Hepatocyte (in vitro differentiated cells): ENCODE measurements at regions not wholly inside any gene's neighbourhood (a gene's known extent, or its start where the extent isn't known, plus 50 kb on each side); places are given as distances from the start of the nearest gene placed in this dataset.
"Not testable (repeated sequence)": the region's sequence is repeated elsewhere in the genome, so short reads cannot be mapped to it uniquely, and the experiment has no call there.

Source experiments
- DNase-seq: peaks from one replicate; pipeline ENCODE4 v3.0.0-alpha.2; 2016; ENCODE audit warnings: low spot score
- H2AFZ ChIP-seq: fragments of 200-600 bp; sonication (generic); 2 replicates; pipeline ENCODE4 v1.6.0; 2016; ENCODE audit warnings: antibody characterized with exemption, mild to moderate bottlenecking
- H3K27ac ChIP-seq: fragments of 200-600 bp; sonication (generic); 2 replicates; pipeline ENCODE4 v1.5.1; 2016; ENCODE audit warnings: mild to moderate bottlenecking
- H3K27me3 ChIP-seq: fragments of 200-600 bp; sonication (generic); 2 replicates; pipeline ENCODE4 v1.6.1; 2016
- H3K36me3 ChIP-seq: fragments of 200-600 bp; sonication (generic); replicated peaks from 2 replicates; pipeline ENCODE4 v1.5.1; 2016; ENCODE audit warnings: low read depth; ENCODE audit not compliant: insufficient read depth
- H3K4me1 ChIP-seq: fragments of 200-600 bp; sonication (generic); 2 replicates; pipeline ENCODE4 v1.5.1; 2016; ENCODE audit warnings: mild to moderate bottlenecking, moderate library complexity; ENCODE audit not compliant: insufficient read depth
- H3K4me2 ChIP-seq: fragments of 200-600 bp; sonication (generic); 2 replicates; pipeline ENCODE4 v1.6.0; 2016
- H3K4me3 ChIP-seq: fragments of 200-600 bp; sonication (generic); 2 replicates; pipeline ENCODE4 v1.5.1; 2016; ENCODE audit warnings: mild to moderate bottlenecking
- H3K79me2 ChIP-seq: fragments of 200-600 bp; sonication (generic); 2 replicates; pipeline ENCODE4 v1.6.0; 2017; ENCODE audit warnings: mild to moderate bottlenecking
- H3K9me2 ChIP-seq: fragments of 200-600 bp; sonication (generic); replicated peaks from 2 replicates; pipeline ENCODE4 v1.6.0; 2017; ENCODE audit warnings: mild to moderate bottlenecking; ENCODE audit not compliant: insufficient read depth
- H3K9me3 ChIP-seq: fragments of 200-600 bp; sonication (generic); 2 replicates; pipeline ENCODE4 v1.5.1; 2016; ENCODE audit warnings: low read depth, mild to moderate bottlenecking
- H4K20me1 ChIP-seq: fragments of 200-600 bp; sonication (generic); 2 replicates; pipeline ENCODE4 v1.6.0; 2016; ENCODE audit warnings: mild to moderate bottlenecking; ENCODE audit not compliant: insufficient read depth, poor library complexity, severe bottlenecking
- CTCF ChIP-seq: fragments of 200-600 bp; sonication (generic); IDR thresholded peaks from 2 replicates; pipeline ENCODE4 v1.5.1; 2016; ENCODE audit warnings: antibody characterized with exemption, mild to moderate bottlenecking; ENCODE audit not compliant: poor library complexity
- EZH2 ChIP-seq: fragments of 200-600 bp; sonication (generic); IDR thresholded peaks from 2 replicates; pipeline ENCODE4 v1.6.1; 2016; ENCODE audit warnings: antibody characterized with exemption, mild to moderate bottlenecking, borderline replicate concordance
- EZH2phosphoT487 ChIP-seq: fragments of 200-600 bp; sonication (generic); IDR thresholded peaks from one replicate; pipeline ENCODE4 v1.6.1; 2018; ENCODE audit warnings: antibody characterized with exemption, mild to moderate bottlenecking, low read depth, moderate library complexity; ENCODE audit not compliant: unreplicated experiment, severe bottlenecking
- WGBS: methylation state at CpG from one replicate; pipeline ENCODE4 v1.1.6; 2016; ENCODE audit warnings: low lambda C conversion rate; ENCODE audit errors: missing lambda C conversion rate; 5-methylcytosine and 5-hydroxymethylcytosine counted together

- WGBS, result 75% methylated on average over 4 of the region's 4 CpGs
- DNase-seq, result no peak
- Histone ChIP-seq H3K4me3 (no peak overlapping the region), H3K36me3 (no peaks in the 10 kb centered on the region), H2AFZ (no peak overlapping the region), H3K27me3 (no peaks in the 10 kb centered on the region), H3K4me1 (no peaks in the 10 kb centered on the region), H3K27ac (no peak overlapping the region), H3K79me2 (no peaks in the 10 kb centered on the region), H4K20me1 (peaks cover 8% of the 10 kb centered on the region), H3K9me3 (no peaks in the 10 kb centered on the region), H3K4me2 (no peak overlapping the region), H3K9me2 (no peaks in the 10 kb centered on the region)
- TF ChIP-seq EZH2 (no peak), CTCF (no peak), EZH2phosphoT487 (no peak)
These were observed 235.6 kb downstream of the FAT3 start for GRCh38 chr11:92460213-92460612.

- Histone ChIP-seq H3K36me3 (no peaks in the 10 kb centered on the region), H3K79me2 (no peaks in the 10 kb centered on the region), H3K4me2 (no peak overlapping the region), H3K4me1 (no peaks in the 10 kb centered on the region), H2AFZ (no peak overlapping the region), H4K20me1 (peaks cover 8% of the 10 kb centered on the region), H3K27ac (no peak overlapping the region), H3K4me3 (no peak overlapping the region), H3K9me3 (no peaks in the 10 kb centered on the region), H3K9me2 (no peaks in the 10 kb centered on the region), H3K27me3 (no peaks in the 10 kb centered on the region)
- DNase-seq, result no peak
- WGBS, result 93% methylated on average over 3 of the region's 3 CpGs
- TF ChIP-seq EZH2 (no peak), EZH2phosphoT487 (no peak), CTCF (no peak)
These were observed 236.8 kb downstream of the FAT3 start for GRCh38 chr11:92461447-92461846.

GRCh38 chr11:92462821-92463220, 238.2 kb downstream of the FAT3 start:
- DNase-seq, result no peak
- no peaks in the 10 kb centered on the region for H3K4me1 ChIP-seq
- TF ChIP-seq EZH2 (no peak), EZH2phosphoT487 (no peak), CTCF (no peak)
- H4K20me1 ChIP-seq, result peaks cover 8% of the 10 kb centered on the region
- no peaks in the 10 kb centered on the region for H3K9me3 ChIP-seq
- no peaks in the 10 kb centered on the region for H3K27me3 ChIP-seq
- no peaks in the 10 kb centered on the region for H3K9me2 ChIP-seq
- H2AFZ ChIP-seq, result no peak overlapping the region
- no peaks in the 10 kb centered on the region for H3K36me3 ChIP-seq
- H3K4me3 ChIP-seq, result no peak overlapping the region
- WGBS, result 33% methylated on average over 1 of the region's 1 CpG
- H3K27ac ChIP-seq, result no peak overlapping the region
- no peaks in the 10 kb centered on the region for H3K79me2 ChIP-seq
- no peak overlapping the region for H3K4me2 ChIP-seq

GRCh38 chr11:92464822-92465221, 240.2 kb downstream of the FAT3 start:
- no peak overlapping the region for H3K4me2 ChIP-seq
- H3K79me2 ChIP-seq, result no peaks in the 10 kb centered on the region
- peaks cover 8% of the 10 kb centered on the region for H4K20me1 ChIP-seq
- H3K27me3 ChIP-seq, result no peaks in the 10 kb centered on the region
- H3K4me3 ChIP-seq, result no peak overlapping the region
- no peaks in the 10 kb centered on the region for H3K9me3 ChIP-seq
- no peaks in the 10 kb centered on the region for H3K9me2 ChIP-seq
- WGBS, result 64% methylated on average over 6 of the region's 6 CpGs
- no peak for DNase-seq
- H2AFZ ChIP-seq, result no peak overlapping the region
- TF ChIP-seq CTCF (no peak), EZH2 (no peak), EZH2phosphoT487 (no peak)
- no peaks in the 10 kb centered on the region for H3K36me3 ChIP-seq
- no peaks in the 10 kb centered on the region for H3K4me1 ChIP-seq
- H3K27ac ChIP-seq, result no peak overlapping the region

GRCh38 chr11:92465410-92465809, 240.8 kb downstream of the FAT3 start:
- not testable (repeated sequence) for H3K4me1 ChIP-seq, H3K4me3 ChIP-seq, H3K79me2 ChIP-seq, H3K4me2 ChIP-seq, H3K9me2 ChIP-seq, DNase-seq, H3K27ac ChIP-seq, H3K36me3 ChIP-seq, H3K27me3 ChIP-seq, H2AFZ ChIP-seq, H3K9me3 ChIP-seq
- H4K20me1 ChIP-seq, result peaks cover 12% of the 10 kb centered on the region
- WGBS, result 92% methylated on average over 3 of the region's 3 CpGs
